ENCODE measurements at regions not wholly inside any gene's neighbourhood (a gene's known extent, or its start where the extent isn't known, plus 50 kb on each side); places are given as distances from the start of the nearest gene placed in this dataset.

DNA sequence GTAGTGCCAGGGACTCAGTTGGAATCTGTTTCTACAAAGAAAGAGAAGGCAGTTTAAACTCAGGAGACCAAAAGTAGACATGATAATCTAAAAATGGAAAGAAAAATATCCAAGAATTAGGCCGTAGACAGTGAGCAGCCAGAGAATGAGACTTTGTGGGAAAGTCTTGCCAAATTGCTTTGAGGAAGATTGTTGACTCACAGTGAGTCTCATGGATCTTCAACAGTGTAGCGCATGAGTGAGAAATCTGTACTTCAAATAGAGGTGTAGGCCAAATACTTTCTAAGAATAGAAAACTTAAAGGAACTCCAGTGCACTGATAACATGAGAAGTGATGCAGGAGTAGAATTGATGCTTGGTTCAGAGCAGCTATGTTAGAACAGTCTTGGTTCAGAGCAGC lies 284.5 kb downstream of the HTR1B start:
- TF ChIP-seq GABPA (IDR thresholded peaks at IDR 0.05; ENCODE audit: low read depth) (no peak), POLR2AphosphoS5 (IDR thresholded peaks at IDR 0.05; ENCODE audit: low read depth) (no peak), SPI1 (IDR thresholded peaks at IDR 0.05; ENCODE audit: borderline replicate concordance, low read depth) (no peak)
- TF ChIP-seq, protein P1, sequence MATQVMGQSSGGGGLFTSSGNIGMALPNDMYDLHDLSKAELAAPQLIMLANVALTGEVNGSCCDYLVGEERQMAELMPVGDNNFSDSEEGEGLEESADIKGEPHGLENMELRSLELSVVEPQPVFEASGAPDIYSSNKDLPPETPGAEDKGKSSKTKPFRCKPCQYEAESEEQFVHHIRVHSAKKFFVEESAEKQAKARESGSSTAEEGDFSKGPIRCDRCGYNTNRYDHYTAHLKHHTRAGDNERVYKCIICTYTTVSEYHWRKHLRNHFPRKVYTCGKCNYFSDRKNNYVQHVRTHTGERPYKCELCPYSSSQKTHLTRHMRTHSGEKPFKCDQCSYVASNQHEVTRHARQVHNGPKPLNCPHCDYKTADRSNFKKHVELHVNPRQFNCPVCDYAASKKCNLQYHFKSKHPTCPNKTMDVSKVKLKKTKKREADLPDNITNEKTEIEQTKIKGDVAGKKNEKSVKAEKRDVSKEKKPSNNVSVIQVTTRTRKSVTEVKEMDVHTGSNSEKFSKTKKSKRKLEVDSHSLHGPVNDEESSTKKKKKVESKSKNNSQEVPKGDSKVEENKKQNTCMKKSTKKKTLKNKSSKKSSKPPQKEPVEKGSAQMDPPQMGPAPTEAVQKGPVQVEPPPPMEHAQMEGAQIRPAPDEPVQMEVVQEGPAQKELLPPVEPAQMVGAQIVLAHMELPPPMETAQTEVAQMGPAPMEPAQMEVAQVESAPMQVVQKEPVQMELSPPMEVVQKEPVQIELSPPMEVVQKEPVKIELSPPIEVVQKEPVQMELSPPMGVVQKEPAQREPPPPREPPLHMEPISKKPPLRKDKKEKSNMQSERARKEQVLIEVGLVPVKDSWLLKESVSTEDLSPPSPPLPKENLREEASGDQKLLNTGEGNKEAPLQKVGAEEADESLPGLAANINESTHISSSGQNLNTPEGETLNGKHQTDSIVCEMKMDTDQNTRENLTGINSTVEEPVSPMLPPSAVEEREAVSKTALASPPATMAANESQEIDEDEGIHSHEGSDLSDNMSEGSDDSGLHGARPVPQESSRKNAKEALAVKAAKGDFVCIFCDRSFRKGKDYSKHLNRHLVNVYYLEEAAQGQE (IDR thresholded peaks at IDR 0.05; ENCODE audit: insufficient replicate concordance, low read depth): no peak
- TF ChIP-seq, protein P2, sequence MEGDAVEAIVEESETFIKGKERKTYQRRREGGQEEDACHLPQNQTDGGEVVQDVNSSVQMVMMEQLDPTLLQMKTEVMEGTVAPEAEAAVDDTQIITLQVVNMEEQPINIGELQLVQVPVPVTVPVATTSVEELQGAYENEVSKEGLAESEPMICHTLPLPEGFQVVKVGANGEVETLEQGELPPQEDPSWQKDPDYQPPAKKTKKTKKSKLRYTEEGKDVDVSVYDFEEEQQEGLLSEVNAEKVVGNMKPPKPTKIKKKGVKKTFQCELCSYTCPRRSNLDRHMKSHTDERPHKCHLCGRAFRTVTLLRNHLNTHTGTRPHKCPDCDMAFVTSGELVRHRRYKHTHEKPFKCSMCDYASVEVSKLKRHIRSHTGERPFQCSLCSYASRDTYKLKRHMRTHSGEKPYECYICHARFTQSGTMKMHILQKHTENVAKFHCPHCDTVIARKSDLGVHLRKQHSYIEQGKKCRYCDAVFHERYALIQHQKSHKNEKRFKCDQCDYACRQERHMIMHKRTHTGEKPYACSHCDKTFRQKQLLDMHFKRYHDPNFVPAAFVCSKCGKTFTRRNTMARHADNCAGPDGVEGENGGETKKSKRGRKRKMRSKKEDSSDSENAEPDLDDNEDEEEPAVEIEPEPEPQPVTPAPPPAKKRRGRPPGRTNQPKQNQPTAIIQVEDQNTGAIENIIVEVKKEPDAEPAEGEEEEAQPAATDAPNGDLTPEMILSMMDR (IDR thresholded peaks at IDR 0.05; ENCODE audit: insufficient read depth, low read length): no peak
- no peak overlapping the region for H3K4me3 ChIP-seq (replicated peaks; ENCODE audit: insufficient read depth, low read length)
- no peaks in the 10 kb centered on the region for H3K27me3 ChIP-seq (ENCODE audit: insufficient read depth, poor library complexity, severe bottlenecking)
- no peak for DNase-seq (ENCODE audit: low read depth in 1 of 2, low spot score in 1 of 2)
- H3K27ac ChIP-seq (replicated peaks): no peak overlapping the region

- no peak for DNase-seq (ENCODE audit: low read depth in 1 of 2, low spot score in 1 of 2)
- TF ChIP-seq, protein P1 (IDR thresholded peaks at IDR 0.05; ENCODE audit: insufficient replicate concordance, low read depth): no peak
- no peak for TF ChIP-seq SPI1 (IDR thresholded peaks at IDR 0.05; ENCODE audit: borderline replicate concordance, low read depth)
- TF ChIP-seq, protein P2 (IDR thresholded peaks at IDR 0.05; ENCODE audit: insufficient read depth, low read length): no peak
- TF ChIP-seq POLR2AphosphoS5 (IDR thresholded peaks at IDR 0.05; ENCODE audit: low read depth): no peak
- no peak for TF ChIP-seq GABPA (IDR thresholded peaks at IDR 0.05; ENCODE audit: low read depth)
- Histone ChIP-seq H3K27me3 (ENCODE audit: insufficient read depth, poor library complexity, severe bottlenecking) (no peaks in the 10 kb centered on the region), H3K27ac (replicated peaks) (no peak overlapping the region), H3K4me3 (replicated peaks; ENCODE audit: insufficient read depth, low read length) (no peak overlapping the region)
These were observed 285.8 kb downstream of the HTR1B start for GRCh38 chr6:77177470-77177869.

DNA sequence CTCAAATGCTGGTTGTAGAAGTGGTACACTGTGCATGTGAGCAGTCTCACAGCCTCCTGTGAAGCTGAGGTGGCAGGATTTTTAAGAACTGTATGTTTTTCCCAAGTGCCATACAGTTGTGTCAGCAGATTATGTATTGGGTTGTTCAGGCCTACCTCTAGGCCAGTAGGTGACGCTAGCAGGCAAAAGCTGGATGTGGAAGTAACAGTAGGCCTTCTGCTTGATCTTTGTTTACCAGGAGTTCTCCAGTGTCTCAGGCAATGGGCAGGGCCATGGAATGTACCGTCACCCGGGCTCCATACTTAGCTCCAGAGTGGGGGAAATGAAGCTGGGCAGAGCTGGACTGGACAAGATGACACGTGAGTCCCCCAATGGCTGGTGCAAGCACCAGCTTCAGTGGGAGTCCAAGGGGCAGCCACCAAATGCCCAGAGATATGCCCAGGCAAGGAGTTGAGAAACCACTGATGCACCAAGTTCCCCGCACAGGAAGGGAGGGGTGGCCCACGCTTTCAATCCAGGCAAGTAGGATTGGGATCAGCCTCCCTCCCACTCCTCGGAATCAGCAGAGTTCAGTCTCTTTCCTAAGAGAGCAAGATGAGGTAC lies 289.7 kb downstream of the HTR1B start:
- no peak for DNase-seq (ENCODE audit: low read depth in 1 of 2, low spot score in 1 of 2)
- no peak overlapping the region for H3K4me3 ChIP-seq (replicated peaks; ENCODE audit: insufficient read depth, low read length)
- TF ChIP-seq, protein P1 (IDR thresholded peaks at IDR 0.05; ENCODE audit: insufficient replicate concordance, low read depth): no peak
- TF ChIP-seq POLR2AphosphoS5 (IDR thresholded peaks at IDR 0.05; ENCODE audit: low read depth): no peak
- no peak for TF ChIP-seq GABPA (IDR thresholded peaks at IDR 0.05; ENCODE audit: low read depth)
- TF ChIP-seq, protein P2 (IDR thresholded peaks at IDR 0.05; ENCODE audit: insufficient read depth, low read length): no peak
- TF ChIP-seq SPI1 (IDR thresholded peaks at IDR 0.05; ENCODE audit: borderline replicate concordance, low read depth): no peak
- no peak overlapping the region for H3K27ac ChIP-seq (replicated peaks)
- H3K27me3 ChIP-seq (ENCODE audit: insufficient read depth, poor library complexity, severe bottlenecking): no peaks in the 10 kb centered on the region

Measured in HL-60 (cell line).